DMS153 treated with DMSO at 0.1 percent for 48 hours (cell line): ENCODE measurements at regions not wholly inside any gene's neighbourhood (a gene's known extent, or its start where the extent isn't known, plus 50 kb on each side); places are given as distances from the start of the nearest gene placed in this dataset.
"Not testable (repeated sequence)": the region's sequence is repeated elsewhere in the genome, so short reads cannot be mapped to it uniquely, and the experiment has no call there.

ENCODE experiments used
- DNase-seq: peaks from one replicate; lab custom pipeline; 2025; ENCODE audit not compliant: unreplicated experiment; lab: John Stamatoyannopoulos, UW

DNA sequence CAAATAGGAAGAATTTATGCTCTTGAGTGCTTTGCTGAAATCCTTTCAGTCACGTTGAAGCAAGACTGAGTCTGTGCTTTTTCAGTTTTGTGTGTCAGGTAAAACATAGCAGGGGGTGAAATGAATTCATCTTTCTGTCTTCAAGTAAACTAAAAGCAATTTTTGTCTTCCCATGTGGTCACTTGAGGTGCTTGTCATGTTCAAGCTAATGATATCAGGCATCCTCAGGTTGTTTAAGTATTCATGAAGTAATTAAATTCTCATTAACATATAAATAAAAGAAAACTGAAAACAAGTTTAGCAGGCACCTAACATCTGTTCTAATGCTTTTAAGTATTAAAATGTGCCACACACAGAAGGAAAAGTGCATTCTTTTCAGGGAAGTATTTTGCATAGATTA, 2701.3 kb downstream of the PCDH9 start:
- DNase-seq = no peak

DNA sequence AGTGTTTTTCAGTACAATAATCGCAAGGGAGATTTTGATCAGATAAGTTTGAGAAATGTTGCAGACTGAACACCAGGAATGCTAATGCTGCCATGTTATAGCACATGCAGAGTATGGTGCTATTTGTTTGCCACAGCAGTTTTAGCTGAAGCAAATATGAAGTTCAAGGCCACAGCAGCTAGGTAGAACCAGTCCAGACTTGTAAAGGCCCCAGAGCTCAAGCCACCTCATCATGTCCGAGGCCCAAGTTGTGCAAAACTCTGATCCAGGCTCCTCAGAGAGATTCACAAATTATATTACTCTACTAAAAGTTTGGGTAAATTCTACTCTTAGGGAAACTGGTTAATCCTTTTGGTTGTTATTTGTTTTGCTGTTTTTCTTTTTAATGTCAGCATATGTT, 2702.6 kb downstream of the PCDH9 start:
- DNase-seq = no peak

DNA sequence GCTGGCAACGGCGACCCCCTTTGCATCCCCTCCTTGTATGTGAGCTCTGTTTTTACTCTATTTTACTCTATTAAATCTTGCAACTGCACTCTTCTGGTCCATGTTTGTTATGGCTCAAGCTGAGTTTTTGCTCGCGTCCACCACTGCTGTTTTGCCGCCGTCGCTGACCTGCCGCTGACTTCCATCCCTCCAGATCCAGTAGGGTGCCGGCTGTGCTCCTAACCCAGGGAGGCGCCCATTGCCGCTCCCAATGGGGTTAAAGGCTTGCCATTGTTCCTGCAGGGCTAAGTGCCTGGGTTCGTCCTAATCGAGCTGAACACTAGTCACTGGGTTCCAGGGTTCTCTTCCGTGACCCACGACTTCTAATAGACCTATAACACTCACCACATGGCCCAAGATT, 2704.4 kb downstream of the PCDH9 start:
- no peak for DNase-seq

DNA sequence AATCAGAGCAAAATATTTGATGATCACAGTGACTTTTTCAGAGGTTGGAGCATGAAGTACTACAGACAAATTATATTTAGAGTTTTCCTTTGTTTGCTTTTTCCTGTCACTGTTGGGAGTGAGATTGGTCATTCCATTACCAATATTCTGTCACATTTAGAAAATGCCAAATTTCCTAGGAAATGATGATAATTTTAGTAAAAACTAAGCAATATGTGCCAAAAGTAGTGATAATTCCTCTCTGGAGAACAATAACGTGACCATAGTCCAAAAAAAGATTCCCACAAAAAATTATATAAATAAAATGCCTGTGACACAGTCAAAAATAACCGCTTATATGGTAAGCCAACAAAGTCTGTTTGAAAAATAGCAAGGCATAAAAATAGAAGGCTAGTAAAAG, 2719.4 kb downstream of the PCDH9 start:
- no peak for DNase-seq

DNA sequence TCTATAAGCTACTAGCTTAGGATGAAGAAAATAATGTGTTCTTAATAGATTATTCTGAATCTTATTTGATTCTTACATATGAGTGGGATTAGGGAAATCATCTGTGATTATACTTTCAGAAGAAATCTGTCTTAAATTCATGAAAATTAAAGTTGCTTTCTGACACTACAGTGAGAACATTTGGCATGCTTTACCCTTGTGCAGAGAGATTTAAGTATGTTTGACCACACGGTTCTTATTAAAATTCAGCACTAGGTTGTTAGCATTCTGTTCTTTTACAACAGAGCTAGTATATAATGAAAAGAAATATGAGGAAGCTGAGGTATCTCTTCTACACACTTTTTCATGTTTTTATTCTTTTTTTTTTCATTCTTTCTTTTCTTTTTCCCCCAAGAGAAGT, 2723.9 kb downstream of the PCDH9 start:
- DNase-seq = no peak

DNA sequence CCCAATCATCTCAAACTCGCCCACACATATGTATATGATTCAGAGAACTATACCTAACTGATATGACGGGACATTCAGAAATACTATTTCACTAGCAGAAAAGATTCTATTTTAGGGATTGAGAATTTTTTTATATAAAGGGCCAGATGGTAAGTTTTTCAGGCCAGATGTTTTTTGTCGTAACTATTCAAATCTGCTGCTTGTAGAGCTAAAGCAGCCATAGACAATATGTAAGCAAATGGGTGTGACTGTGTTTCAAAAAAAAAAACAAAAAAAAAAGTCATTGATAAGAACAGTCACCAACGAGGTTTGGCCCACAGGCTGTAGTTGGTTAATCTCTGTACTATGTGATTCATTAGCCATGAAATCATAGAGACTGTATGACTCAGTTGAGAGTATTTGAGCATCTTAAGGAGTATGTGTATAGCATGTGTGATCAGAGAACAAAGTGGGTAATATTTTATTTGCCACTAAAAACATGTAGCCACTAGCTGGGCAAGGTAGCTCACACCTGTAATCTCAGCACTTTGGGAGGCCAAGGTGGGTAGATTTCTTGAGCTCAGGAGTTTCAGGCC, 2724.7 kb downstream of the PCDH9 start:
- DNase-seq = no peak

DNA sequence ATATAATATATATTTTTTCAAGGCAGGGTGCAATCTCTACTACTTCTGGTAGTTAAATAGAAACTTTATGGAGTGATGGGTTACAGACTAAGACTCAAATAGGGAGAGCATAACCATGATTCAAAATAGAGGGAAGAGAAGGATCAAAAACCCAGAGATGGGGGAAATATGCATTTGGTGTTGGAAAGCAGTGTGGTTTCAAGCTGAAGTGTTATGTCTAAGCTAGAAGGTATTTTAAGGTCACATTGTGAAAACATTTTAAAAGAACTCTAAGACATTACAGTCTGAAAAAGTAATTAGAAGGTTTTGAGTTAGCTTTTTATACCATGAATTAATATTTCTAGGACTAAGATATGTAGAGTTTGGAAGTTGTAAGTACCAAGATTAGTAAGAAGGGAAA, 2741.4 kb downstream of the PCDH9 start:
- no peak for DNase-seq

DNA sequence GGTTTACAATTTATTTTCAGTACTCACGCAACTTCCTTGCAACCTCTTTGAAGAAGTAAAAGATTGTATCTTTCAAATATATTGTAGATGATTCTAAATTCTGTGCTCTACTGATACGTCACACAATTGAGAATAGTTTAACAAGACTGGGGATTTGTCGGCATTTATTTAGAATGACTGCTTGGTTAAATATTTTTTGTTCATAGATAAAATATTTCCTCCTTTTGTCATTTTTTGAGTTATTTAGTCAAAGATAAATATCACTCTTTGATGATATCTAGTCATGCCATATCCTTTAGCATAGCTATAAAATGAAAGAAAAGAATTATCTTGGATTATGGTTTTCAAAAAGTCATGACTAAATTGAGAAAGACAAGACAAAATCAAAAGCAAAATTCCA, 2747.8 kb downstream of the PCDH9 start:
- no peak for DNase-seq

DNA sequence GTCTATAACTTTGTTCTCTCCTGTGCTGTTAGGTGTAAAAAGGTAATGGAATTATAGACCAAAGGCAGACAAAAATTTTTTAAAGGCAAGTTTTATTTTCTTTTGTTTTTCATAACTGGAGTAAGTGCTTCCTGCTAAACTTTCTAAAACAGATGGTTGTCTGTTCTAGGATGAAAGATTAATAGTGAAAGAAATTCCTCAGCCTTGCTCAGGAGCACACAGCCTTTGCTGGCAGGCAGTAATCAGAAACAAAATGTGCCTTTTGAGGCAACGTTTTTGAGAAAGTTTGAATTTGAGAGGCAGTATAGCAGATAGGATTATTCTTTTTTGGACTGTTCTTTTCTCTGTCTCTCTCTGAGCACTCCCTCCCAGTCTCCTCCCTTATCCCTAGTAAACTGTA, 2749.5 kb downstream of the PCDH9 start:
- DNase-seq = no peak

DNA sequence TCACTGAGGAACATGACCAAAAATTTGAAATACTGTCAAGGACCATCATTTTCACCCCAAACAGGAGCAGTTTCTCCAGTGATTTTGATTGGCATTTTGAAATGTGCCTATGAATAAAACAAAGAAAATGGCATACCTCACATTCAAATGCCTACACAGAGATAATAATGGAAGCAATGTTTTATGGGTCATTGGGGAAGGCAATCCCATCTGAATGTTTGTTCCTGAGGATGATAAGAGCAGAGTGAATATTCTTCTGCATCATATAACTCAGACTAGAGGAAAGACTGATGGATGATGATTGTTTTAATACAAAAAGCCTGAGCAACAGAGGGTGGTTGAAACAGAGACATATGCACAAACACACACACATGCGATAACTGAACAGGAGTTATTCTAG, 2749.9 kb downstream of the PCDH9 start:
- DNase-seq = no peak

DNA sequence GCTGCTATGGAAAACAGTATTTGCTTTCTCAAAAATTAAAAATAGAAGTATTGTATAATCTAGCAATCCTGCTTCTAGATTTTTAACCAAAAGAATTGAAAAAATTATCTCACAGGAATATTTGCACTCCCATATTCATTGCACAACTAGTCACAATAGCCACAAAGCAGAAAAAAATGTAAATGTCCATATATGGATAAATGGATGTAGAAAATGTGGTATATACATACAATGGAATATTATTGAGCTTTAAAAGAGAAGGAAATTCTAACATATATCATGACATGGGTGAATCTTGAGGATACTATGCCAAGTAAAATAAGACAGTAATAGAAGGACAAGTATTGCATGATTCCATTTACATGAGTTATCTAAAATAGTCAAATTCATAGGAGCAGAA, 2753.0 kb downstream of the PCDH9 start:
- DNase-seq = no peak

DNA sequence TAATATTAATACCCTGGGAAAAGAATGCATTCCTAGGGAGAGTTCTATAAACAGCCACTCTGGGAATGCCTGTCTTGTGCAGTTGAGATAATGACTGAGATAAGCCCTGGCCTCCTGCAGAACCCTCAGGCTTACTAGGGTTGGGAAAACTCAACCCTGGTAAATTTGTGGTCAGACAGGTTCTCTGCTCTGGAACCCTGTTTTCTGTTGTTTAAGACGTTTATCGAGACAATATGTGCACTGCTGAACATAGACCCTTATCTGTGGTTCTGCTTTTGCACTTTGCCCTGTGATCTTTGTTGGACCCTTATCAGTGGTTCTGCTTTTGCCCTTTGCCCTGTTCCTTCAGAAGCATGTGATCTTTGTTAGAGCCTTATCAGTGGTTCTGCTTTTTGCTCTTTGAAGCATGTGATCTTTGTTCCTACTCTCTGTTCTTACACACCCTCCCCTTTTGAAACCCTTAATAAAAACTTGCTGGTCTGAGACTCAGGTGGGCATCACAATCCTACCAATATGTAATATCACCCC, 2754.0 kb downstream of the PCDH9 start:
- DNase-seq = not testable (repeated sequence)

DNA sequence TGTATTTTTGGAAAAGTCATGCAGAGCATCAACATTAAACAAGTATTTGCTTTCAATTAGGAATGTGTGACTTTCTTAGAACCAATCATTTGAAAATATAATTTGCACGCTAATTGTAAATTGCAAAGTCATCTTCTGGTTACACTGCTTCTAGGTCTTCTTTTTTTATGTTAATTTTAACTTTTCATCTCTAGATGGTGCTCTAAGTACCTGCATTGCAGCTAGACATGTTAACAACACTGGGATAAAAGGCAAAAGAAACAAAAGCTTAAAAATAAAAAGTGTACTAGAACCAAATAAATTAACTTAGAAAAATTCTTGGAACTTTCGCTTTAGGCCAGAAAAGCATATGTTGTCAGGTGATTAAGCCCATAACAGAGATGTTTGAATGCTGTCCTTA, 2758.2 kb downstream of the PCDH9 start:
- DNase-seq = peak; percentile 42

DNA sequence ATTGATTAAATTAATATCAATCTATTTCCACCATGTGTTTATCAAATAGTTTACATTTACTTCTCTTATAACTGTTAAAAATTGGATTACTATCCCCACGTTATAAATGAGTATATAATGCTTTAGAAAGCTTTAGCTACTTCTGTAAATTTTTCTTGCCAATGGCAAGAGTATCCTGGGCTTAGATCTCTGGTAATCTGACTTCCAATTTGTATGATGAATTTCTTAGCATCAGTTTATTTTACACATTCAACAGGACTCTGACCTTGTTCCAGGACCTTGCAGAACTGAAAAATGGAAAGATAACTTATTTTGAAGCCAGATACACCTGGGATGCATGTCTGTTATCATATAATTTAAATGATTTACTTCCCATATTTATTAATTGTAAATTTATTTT, 2759.4 kb downstream of the PCDH9 start:
- no peak for DNase-seq

DNA sequence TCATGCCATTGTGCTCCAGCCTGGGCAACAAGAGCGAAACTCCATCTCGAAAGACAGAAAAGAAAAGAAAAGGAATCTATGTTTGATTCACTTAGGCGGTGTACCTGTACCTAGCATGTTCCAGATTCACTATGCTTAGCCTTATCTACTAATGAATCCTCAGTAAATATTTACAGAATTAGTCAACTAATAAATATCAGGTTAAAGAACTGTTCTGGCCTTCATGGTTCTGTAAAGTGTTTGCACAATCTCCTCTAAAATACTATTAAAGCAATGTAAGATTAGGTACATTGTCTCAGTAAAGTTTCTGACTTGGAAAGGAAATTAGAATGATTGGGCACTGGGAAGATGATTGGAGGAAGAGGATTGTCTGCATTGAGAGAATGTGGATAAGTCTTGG, 2770.4 kb downstream of the PCDH9 start:
- no peak for DNase-seq

DNA sequence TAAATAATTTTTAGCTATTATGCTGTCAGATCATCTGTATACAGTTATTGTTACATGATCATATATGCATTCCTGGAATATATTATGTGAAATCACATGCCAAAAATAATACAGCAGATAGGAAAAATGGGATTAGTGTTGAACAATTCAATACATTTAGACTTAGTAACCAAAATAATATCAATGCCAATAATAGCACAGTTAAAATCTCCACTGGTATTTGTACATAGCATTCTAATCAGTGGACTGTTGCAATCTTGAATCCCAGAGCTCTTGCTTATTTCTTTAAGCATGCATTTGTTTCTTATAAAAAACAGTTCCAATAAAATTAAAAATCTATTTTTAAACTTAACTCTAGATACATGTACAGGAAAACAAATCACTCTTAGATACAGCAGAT, 2772.2 kb downstream of the PCDH9 start:
- no peak for DNase-seq

DNA sequence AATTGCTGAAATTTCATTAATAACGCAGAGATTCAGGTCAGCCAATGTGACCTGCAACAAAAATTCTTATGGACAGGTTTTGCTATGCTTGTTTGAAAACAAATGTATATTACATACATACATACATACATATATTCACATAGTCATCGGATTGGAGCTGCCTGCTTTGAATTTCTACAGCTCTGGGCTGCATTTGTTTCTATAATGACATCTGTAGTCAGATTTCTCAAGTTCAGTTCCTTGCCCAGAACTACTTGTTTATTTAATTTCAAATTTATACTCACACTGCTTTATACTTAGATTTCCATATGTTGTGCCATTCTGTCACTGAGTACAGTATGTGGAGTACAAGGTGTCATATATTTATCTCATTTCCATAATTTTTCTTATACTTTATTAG, 2775.0 kb downstream of the PCDH9 start:
- DNase-seq = no peak

DNA sequence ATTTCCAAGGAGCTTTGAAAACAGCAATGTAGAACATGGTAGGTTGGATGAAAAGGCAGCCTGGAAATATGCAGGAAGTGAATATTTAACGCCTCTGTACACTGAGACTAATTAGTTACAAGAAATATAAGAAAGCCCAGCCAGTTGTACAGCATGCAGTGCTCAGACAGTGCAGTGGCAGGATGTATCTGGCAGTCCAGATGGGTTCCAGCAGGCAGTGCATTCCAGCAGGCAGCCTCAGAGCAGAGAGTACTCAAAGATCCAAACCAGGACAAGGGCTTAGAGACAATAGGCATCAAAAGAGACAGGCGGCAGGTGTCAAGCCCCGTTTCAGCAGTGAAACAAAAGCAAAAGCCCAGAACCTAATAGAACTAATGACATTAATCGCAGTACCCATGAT, 2776.3 kb downstream of the PCDH9 start:
- DNase-seq = no peak

DNA sequence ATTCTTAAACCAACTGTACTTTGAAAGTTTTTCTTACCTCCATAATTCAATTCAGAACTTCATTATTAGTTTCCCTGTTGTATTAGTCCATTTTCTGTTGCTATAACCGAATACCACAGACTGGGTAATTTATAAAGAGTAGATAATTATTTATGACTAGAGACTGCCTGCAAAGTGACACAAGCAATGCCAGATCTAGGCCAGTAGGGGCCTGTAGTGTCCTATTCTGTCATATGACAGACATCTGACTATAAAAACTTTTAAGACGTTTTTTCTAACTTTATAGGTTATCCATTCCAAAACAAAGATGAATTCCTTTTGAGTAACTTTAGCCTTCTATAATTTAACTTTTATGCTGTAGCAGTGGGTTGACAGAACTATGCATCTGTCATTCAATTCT, 2783.8 kb downstream of the PCDH9 start:
- DNase-seq = no peak

DNA sequence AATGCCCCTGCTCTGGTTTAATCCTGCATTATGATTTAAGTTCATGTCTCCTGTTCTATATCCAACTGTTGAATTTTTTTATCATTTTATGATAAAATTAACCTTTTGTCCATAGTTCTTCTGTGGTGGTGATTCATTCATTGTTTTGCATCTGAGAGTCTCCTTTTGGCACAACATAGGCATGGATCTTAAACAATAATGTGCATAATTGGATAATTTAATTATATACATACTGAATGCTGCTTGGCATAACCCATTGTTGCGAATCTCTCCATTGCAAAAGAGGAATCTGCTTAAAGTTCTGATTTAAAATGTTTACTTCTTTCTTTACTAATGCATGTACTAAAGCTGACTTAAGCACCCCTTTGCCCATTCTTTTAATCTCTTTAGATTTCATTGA, 2788.4 kb downstream of the PCDH9 start:
- no peak for DNase-seq

DNA sequence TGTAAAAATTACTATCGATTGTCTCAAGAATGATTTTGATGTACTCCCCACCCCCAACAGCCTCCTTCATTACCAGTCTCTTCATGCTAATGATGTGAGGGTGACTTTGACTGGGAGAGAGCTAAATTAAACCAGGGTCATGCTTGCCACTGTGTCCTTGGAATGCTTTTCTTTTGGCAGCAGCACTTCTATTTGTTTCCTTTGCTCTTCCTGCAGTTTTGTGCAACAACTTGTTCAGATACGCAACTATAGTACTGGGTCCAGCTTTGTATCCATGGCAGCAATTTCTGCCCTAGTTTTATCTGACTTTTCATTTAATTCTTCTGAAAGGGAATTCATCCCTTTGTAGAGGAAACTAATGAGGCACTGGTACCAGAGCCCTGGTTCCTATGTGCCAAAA, 2792.1 kb downstream of the PCDH9 start:
- no peak for DNase-seq

DNA sequence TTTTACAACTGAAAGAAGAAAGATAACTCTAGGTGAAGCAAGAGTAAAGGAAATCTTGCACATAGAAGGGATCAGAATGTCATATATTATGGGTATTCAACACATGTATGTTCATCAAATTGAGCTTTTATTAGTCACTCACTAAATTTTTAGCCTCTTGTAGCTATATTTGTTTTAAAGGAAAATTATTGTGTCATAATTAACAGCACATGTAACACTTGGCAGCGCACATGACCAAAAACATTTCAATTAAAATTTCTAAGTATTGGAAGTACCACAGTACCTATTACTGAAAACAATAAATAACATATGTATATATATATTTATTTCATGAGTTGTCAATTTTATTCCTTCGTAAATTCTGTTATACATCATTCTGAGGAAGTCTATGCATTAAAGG, 2800.4 kb downstream of the PCDH9 start:
- DNase-seq = no peak

DNA sequence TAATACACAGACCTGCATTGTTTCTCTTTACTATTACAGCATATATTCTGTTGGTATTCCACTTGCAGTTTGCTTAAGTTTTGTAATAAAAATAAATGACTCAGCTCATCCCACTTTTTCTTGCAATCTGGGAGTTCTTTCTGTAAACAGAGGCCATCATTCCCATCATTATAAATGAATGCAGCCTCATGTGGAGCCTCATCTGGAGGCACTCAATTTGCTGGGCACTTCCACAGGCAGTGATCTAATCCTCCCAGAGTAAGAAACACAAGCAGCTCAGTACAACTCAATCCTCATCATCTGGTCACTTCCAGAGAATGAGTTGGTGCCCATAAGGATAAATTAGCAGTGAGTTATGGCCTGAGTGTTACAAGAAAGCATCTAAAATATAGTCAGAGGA, 2801.9 kb downstream of the PCDH9 start:
- no peak for DNase-seq

DNA sequence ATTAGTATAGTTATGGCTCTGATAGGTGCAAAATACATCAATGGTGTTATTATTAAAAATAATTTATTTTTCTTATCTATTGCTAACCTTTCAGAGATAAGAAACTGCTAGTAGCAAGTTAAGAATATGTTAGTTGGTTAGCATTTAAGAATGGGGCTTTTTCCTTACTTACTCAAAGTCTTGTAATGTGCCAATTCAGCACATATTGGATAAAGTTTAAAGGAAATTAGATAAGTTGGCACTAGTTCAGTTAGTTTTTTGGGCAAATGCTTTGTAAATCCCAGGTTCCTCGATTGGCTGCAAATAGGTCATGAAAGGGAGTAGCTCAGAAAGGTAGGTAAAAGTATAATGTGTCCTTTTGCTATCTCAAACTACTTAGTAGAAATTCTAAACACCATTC, 2806.7 kb downstream of the PCDH9 start:
- DNase-seq = no peak
